GM12878 (cell line): ENCODE measurements at regions not wholly inside any gene's neighbourhood (a gene's known extent, or its start where the extent isn't known, plus 50 kb on each side); places are given as distances from the start of the nearest gene placed in this dataset.

Source experiments
- ATAC-seq: fragments of 200-7000 bp; cut with Tn5 transposase; 3 replicates; pipeline ENCODE4 v1.9.1; 2020; ENCODE audit warnings: mild to moderate bottlenecking, moderate library complexity
- BruUV-seq: library from RNA; stranded (reverse); fragments of 400-500 nt; replicated peaks from 2 replicates; lab custom pipeline; 2021; lab: Mats Ljungman, UMichigan
- CTCF ChIA-PET: fragments of 300-600 bp; sonication (Branson Sonifier 250); formaldehyde crosslinking; extraction: SDS; loops from one replicate; lab custom pipeline; 2021; ENCODE audit warnings: inconsistent platforms; lab: Yijun Ruan, JAX
- POLR2A ChIA-PET: fragments of 350-600 bp; formaldehyde crosslinking; extraction: SDS; loops from one replicate; lab custom pipeline; 2021; ENCODE audit warnings: inconsistent platforms; lab: Charles Lee
- RAD21 ChIA-PET: fragments of 300-600 bp; sonication (Branson Sonifier 250); formaldehyde crosslinking; loops from one replicate; lab custom pipeline; 2023; ENCODE audit warnings: antibody characterized with exemption; ENCODE audit not compliant: unreplicated experiment; lab: Charles Lee
- SMC1A ChIA-PET: fragments of 300-600 bp; sonication (Branson Sonifier 250); formaldehyde crosslinking; loops from one replicate; lab custom pipeline; 2023; ENCODE audit not compliant: unreplicated experiment, uncharacterized antibody; lab: Charles Lee
- DNase-seq: peaks from one replicate; pipeline ENCODE4 v3.0.0-alpha.2; 2011; ENCODE audit warnings: low read depth, low spot score
- FAIRE-seq: peaks from 3 replicates; lab custom pipeline; 2011; peaks lifted over from hg19 to GRCh38; lab: Jason Lieb, UNC
- H2AFZ ChIP-seq: 2 replicates; pipeline ENCODE4 v1.6.0; 2011; ENCODE audit warnings: low read depth, low read length, control low read depth; ENCODE audit not compliant: control insufficient read depth
- H3K27ac ChIP-seq: 2 replicates; pipeline ENCODE4 v1.5.1; 2011; ENCODE audit warnings: control low read depth; ENCODE audit not compliant: control insufficient read depth, insufficient read depth
- H3K27me3 ChIP-seq, 2 experiments: replicated peaks in 1 of 2; 2 replicates each; pipeline versions ENCODE4 v1.6.0 to v1.6.1; 2011; ENCODE audit warnings: low read length in 1 of 2; ENCODE audit not compliant: control insufficient read depth in 2 of 2, insufficient read depth in 2 of 2
- H3K36me3 ChIP-seq, 2 experiments: 2 replicates each; pipeline ENCODE4 v1.5.1; 2011; ENCODE audit warnings: low read length in 1 of 2; ENCODE audit not compliant: control insufficient read depth in 2 of 2, insufficient read depth in 2 of 2
- H3K4me1 ChIP-seq: 2 replicates; pipeline ENCODE4 v1.6.1; 2011; ENCODE audit warnings: mild to moderate bottlenecking, low read length, moderate library complexity, mixed read lengths; ENCODE audit not compliant: control insufficient read depth, insufficient read depth
- H3K4me2 ChIP-seq: 2 replicates; pipeline ENCODE4 v1.6.0; 2011; ENCODE audit warnings: control low read depth; ENCODE audit not compliant: control insufficient read depth, insufficient read depth
- H3K4me3 ChIP-seq: fragments of 200-600 bp; sonication (generic); 2 replicates; pipeline ENCODE4 v1.5.1; 2016
- H3K79me2 ChIP-seq: 2 replicates; pipeline ENCODE4 v1.6.0; 2011; ENCODE audit warnings: low read length; ENCODE audit not compliant: control insufficient read depth, insufficient read depth
- H3K9ac ChIP-seq: 2 replicates; pipeline ENCODE4 v1.8.0; 2011; ENCODE audit warnings: low read length, control low read depth, mixed read lengths; ENCODE audit not compliant: control insufficient read depth, insufficient read depth
- H3K9me3 ChIP-seq: replicated peaks from 3 replicates; pipeline ENCODE4 v1.5.1; 2011; ENCODE audit warnings: mild to moderate bottlenecking, low read length; ENCODE audit not compliant: control insufficient read depth, insufficient read depth
- H4K20me1 ChIP-seq: 2 replicates; pipeline ENCODE4 v1.6.0; 2011; ENCODE audit not compliant: control insufficient read depth, insufficient read depth
- ELK1 ChIP-seq: IDR thresholded peaks from 2 replicates; pipeline ENCODE4 v1.6.1; 2012; ENCODE audit warnings: low read depth, low read length, improper control_type of control experiment
- ETV6 ChIP-seq, 2 experiments: fragments of 450-650 bp in 1 of 2; IDR thresholded peaks in 1 of 2; conservative IDR thresholded peaks in 1 of 2; 2 replicates each; pipeline ENCODE4 v1.6.1; 2014; ENCODE audit warnings: antibody characterized with exemption in 1 of 2, borderline replicate concordance in 1 of 2, low read depth in 1 of 2, mild to moderate bottlenecking in 1 of 2, moderate library complexity in 1 of 2
- FOS ChIP-seq: IDR thresholded peaks from 3 replicates; pipeline ENCODE4 v1.6.1; 2011; ENCODE audit warnings: borderline replicate concordance; ENCODE audit not compliant: insufficient read length; ENCODE audit errors: extremely low read depth
- FOXM1 ChIP-seq: IDR thresholded peaks from 2 replicates; pipeline ENCODE4 v1.6.1; 2012; ENCODE audit warnings: low read depth, mild to moderate bottlenecking, inconsistent platforms, low read length, moderate library complexity
- HDGF ChIP-seq: fragments of 450-650 bp; IDR thresholded peaks from 2 replicates; pipeline ENCODE4 v1.6.1; 2016; ENCODE audit warnings: antibody characterized with exemption
- JUNB ChIP-seq: IDR thresholded peaks from 2 replicates; pipeline ENCODE4 v1.6.1; 2016; ENCODE audit warnings: antibody characterized with exemption, mild to moderate bottlenecking
- PAX5 ChIP-seq: IDR thresholded peaks from 2 replicates; pipeline ENCODE4 v1.6.1; 2011; ENCODE audit warnings: low read depth, low read length, borderline replicate concordance
- PAX8 ChIP-seq: fragments of 450-650 bp; IDR thresholded peaks from 2 replicates; pipeline ENCODE4 v1.6.1; 2017; ENCODE audit warnings: mild to moderate bottlenecking, moderate library complexity
- RB1 ChIP-seq: fragments of 450-650 bp; formaldehyde crosslinking; IDR thresholded peaks from 2 replicates; pipeline ENCODE4 v1.6.1; 2017; ENCODE audit warnings: mild to moderate bottlenecking, borderline replicate concordance
- SMAD1 ChIP-seq: fragments of 450-650 bp; IDR thresholded peaks from 2 replicates; pipeline ENCODE4 v1.6.1; 2018; ENCODE audit warnings: mild to moderate bottlenecking, low read depth; ENCODE audit not compliant: partially characterized antibody
- SUZ12 ChIP-seq: fragments of 200-600 bp; sonication (generic); IDR thresholded peaks from one replicate; pipeline ENCODE4 v1.6.1; 2018; ENCODE audit warnings: antibody characterized with exemption, mild to moderate bottlenecking; ENCODE audit not compliant: unreplicated experiment
- YY1 ChIP-seq: IDR thresholded peaks from 2 replicates; pipeline ENCODE4 v1.6.1; 2011; ENCODE audit warnings: low read depth, mild to moderate bottlenecking, low read length
- ZSCAN29 ChIP-seq: fragments of 450-650 bp; IDR thresholded peaks from 2 replicates; pipeline ENCODE4 v1.6.1; 2017; ENCODE audit warnings: mild to moderate bottlenecking, moderate library complexity
- ZZZ3 ChIP-seq: IDR thresholded peaks from 2 replicates; pipeline ENCODE4 v1.6.1; 2011; ENCODE audit warnings: low read depth; ENCODE audit not compliant: control insufficient read depth, insufficient read length
- WGBS: methylation state at CpG from one replicate; pipeline ENCODE4 v1.1.6; 2016; ENCODE audit warnings: low lambda C conversion rate; ENCODE audit not compliant: insufficient replicate concordance, insufficient coverage; ENCODE audit errors: missing lambda C conversion rate; 5-methylcytosine and 5-hydroxymethylcytosine counted together
- in situ Hi-C: fragments of 300-500 bp; cut with MboI; formaldehyde crosslinking; loops from 9 replicates; pipeline ENCODE4 v1.14.3; 2018; ENCODE audit warnings: mixed read lengths
- intact Hi-C: fragments of 100-400 bp; cut with micrococcal nuclease; formaldehyde crosslinking; loops from one replicate; pipeline ENCODE4 v1.14.2; 2022; ENCODE audit not compliant: unreplicated experiment

- Histone ChIP-seq H2AFZ (no peak overlapping the region), H3K9ac (no peak overlapping the region)
- FAIRE-seq = no peak
- POLR2A ChIA-PET = no interaction called here
- no peak for TF ChIP-seq PAX5
- TF ChIP-seq FOXM1 = no peak
- TF ChIP-seq PAX8 = no peak
- TF ChIP-seq ZSCAN29 = no peak
- TF ChIP-seq ZZZ3 = no peak
- TF ChIP-seq HDGF = no peak
- TF ChIP-seq FOS = no peak
- TF ChIP-seq RB1 = no peak
- no peak for TF ChIP-seq SMAD1
- TF ChIP-seq ELK1 = no peak
- no peak for TF ChIP-seq JUNB
- no peak for TF ChIP-seq ETV6 (conservative IDR thresholded peaks at IDR 0.05 in 1 of 2, IDR thresholded peaks at IDR 0.05 in 1 of 2; ENCODE audit: borderline replicate concordance in 1 of 2, low read depth in 1 of 2)
- TF ChIP-seq YY1 = no peak
- no peak for TF ChIP-seq SUZ12
- TF ChIP-seq, all 136 proteins: peak for 0
- RAD21 ChIA-PET = no interaction called here
- ATAC-seq = no peak
- BruUV-seq = no TSS peak
- no peaks in the 10 kb centered on the region for H3K36me3 ChIP-seq
- 18% methylated on average over 3 of the region's 3 CpGs for WGBS
- in situ Hi-C loops (no loop called here), intact Hi-C loops (no loop called here)
- H3K9me3 ChIP-seq = no peaks in the 10 kb centered on the region
- CTCF ChIA-PET = no interaction called here
- no peaks in the 10 kb centered on the region for H3K27me3 ChIP-seq
- no peak overlapping the region for H3K27ac ChIP-seq
- H3K4me2 ChIP-seq = no peak overlapping the region
- no peak for DNase-seq
- H4K20me1 ChIP-seq = no peaks in the 10 kb centered on the region
- no peaks in the 10 kb centered on the region for H3K4me1 ChIP-seq
- SMC1A ChIA-PET = interaction anchor here (1.3 kb wide), 1 partner anchor 10 kb away, joined by 3 read pairs; no protein-coding TSS in a partner anchor
- no peak overlapping the region for H3K4me3 ChIP-seq
- H3K79me2 ChIP-seq = no peaks in the 10 kb centered on the region
These were observed 728.3 kb downstream of the SORCS1 start for GRCh38 chr10:106436123-106436715.
